ENCODE measurements at regions not wholly inside any gene's neighbourhood (a gene's known extent, or its start where the extent isn't known, plus 50 kb on each side); places are given as distances from the start of the nearest gene placed in this dataset.

GRCh38 chr11:133693110-133693509 is 152.2 kb downstream of the SPATA19 start:
- DNase-seq: no peak

GRCh38 chr11:133692126-133692934 is 153.0 kb downstream of the SPATA19 start:
- DNase-seq: no peak

- DNase-seq: no peak
Observed at GRCh38 chr11:133687781-133688180, 155.5 kb upstream of the OPCML start.

- no peak for DNase-seq
Observed at GRCh38 chr11:133681901-133682300, 149.6 kb upstream of the OPCML start.

- DNase-seq: no peak
Observed at GRCh38 chr11:133679896-133680295, 147.6 kb upstream of the OPCML start.

- no peak for DNase-seq
Observed at GRCh38 chr11:133678191-133678590, 145.9 kb upstream of the OPCML start.

GRCh38 chr11:133677387-133677786 is 145.1 kb upstream of the OPCML start:
- DNase-seq: peak; percentile 31 to 59

GRCh38 chr11:133676265-133676664 is 144.0 kb upstream of the OPCML start:
- no peak for DNase-seq

DNA sequence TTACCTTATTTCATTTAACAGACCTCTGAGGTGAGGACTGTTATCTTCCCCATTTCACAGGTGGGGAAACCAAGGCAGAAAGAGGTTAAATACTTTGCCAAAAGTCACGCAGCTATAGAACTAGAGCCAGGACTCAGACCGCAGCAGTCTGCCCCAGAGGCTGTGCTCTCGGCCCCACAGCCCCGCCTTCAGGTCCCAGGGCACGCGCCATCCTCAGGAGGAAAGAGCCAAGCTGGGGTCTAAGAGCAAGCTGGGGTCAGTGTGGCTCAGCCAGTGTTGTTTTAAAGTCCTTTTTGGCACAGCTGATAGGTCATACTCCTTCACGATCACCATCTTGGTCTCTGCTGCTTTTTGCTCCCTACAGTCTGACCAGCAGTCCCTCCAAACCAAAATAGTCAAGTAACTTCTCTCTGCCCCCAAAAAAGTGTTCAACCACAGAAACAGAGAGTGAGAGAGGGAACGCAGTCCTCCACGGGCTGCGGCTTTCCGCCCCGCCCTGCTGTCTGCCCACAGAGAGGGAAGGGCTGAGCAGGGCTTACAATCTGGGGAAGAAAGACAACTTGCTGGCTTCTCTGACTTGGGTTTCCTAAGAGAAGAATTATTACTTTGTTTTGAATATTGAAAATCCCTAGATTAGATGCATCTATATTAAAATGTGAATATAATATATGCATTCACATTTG is 137.2 kb upstream of the OPCML start:
- DNase-seq: no peak

DNA sequence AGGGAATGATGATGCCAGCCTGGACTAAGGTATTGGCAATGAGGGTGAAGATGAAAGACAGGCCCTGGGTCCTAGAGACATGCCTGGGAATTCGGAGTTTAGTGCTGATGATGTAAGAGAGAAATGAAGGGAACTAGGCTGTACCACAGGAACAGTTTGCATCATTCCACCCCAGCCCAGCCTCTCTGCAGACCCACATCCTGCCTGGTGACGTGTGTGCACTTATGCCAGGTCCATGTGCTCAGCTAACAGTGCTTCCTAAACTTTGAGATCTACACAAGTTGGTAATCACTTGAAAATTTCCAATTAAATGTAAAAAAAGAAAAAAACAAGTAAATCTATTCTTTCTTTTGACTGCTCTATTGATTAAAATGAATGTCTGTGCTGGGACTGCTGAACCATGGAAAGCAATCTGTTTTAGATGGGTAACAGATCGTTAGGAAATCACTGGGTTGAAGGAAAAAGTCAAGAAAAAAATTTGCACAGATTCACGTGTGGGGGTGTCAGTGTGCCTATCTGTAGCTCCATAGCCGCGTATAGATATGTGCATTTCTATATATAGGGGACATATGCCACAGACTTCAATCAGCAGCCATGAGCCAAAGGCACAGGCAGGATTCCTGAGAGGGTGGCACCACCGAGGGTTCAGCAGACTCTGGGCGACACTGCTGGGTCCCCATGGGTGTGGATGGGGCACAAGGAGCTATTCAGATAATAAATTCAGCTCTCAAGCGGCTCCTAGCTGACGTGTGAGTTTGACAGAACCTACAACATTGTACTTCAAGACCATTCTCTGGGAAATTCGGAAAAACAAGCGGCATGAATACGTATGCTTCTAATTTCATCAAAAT is 131.1 kb upstream of the OPCML start:
- no peak for DNase-seq

- no peak for DNase-seq
Observed at GRCh38 chr11:133661846-133662245, 129.5 kb upstream of the OPCML start.

DNA sequence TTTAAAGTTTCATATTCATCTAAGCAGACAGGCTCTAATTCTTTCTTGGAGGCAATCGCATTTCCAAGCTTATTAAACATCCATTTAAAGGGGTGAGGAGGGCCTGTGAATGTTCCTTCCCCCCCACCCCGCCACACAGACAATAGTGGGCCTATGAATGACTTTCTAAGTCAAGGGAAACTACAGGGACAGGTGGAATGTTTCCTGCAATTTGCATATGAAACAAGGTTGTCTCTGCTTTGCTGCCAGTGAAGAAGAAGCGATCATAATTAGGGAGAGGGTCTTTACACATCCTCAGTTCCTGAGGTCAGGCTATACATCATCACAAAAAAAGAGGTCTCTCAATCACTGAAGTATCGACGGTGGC is 127.9 kb upstream of the OPCML start:
- DNase-seq: no peak

GRCh38 chr11:133659538-133660201 is 127.4 kb upstream of the OPCML start:
- peak in 1 of 2 experiments; percentile 8 for DNase-seq

GRCh38 chr11:133657054-133657453 is 124.8 kb upstream of the OPCML start:
- DNase-seq: no peak

DNA sequence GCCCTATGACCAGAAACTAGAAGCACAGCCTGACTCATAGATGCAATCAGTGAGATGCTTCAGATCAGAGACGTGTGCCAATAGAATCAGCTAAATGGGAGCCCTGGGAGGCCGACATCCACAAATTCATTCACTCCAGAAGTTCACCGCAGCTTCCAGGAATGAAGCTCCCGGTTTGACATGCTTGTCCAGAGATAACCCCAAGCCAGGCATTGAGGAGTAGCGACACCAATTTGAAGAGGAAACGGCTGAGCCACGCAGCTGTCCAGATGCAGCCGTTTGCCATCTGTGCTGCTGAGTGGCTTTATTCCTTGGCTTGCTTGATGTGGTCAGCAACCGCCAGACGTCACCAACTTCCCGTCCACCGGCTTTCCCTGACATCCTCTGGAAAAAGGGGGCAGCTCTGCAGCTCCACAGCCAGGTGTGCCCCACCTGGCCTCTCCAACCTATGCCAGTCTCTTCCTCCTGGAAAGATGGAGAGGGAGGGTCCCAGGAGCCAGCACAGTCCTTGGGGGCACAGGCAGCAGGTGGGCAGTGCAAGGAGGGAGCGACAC is 123.9 kb upstream of the OPCML start:
- no peak for DNase-seq

- DNase-seq: no peak
Observed at GRCh38 chr11:133654630-133655212, 122.4 kb upstream of the OPCML start.

- DNase-seq: no peak
Observed at GRCh38 chr11:133653336-133653735, 121.0 kb upstream of the OPCML start.

- no peak for DNase-seq
Observed at GRCh38 chr11:133650082-133650481, 117.8 kb upstream of the OPCML start.

- DNase-seq: no peak
Observed at GRCh38 chr11:133649040-133649439, 116.7 kb upstream of the OPCML start.

- DNase-seq: no peak
Observed at GRCh38 chr11:133639408-133639807, 107.1 kb upstream of the OPCML start.

GRCh38 chr11:133638921-133639320 is 106.6 kb upstream of the OPCML start:
- no peak for DNase-seq

DNA sequence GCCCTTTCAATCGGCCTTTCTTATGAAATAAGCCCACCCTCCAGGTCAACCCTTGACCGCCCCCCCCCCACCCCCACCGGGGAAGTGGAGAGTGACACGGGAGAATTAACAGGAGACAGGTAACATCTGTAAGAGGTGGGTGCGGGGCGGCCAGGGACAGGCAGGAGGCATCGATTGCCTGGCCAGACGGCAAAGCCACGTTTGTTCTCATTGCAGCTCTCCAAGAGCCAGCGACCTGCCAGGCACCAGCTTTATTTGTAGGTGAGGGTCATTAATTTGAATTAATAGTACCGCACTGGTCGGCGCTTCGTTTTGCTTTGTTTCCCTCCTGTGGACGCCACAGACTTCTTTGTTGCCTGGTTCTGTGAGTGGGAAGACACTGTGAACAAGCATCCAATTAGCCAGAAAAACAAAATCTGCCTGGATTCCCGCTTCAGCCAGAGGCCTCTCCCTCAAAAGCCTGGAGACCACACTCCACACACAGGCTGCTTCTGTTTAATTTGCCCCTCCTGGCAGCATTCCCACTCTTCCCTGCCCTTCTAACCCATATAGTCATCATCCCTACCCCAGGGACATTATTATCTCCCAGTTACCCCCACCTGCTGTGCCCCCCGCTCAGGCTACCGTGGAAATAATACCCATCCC is 104.5 kb upstream of the OPCML start:
- no peak for DNase-seq
